ENCODE measurements at regions not wholly inside any gene's neighbourhood (a gene's known extent, or its start where the extent isn't known, plus 50 kb on each side); places are given as distances from the start of the nearest gene placed in this dataset.

DNA sequence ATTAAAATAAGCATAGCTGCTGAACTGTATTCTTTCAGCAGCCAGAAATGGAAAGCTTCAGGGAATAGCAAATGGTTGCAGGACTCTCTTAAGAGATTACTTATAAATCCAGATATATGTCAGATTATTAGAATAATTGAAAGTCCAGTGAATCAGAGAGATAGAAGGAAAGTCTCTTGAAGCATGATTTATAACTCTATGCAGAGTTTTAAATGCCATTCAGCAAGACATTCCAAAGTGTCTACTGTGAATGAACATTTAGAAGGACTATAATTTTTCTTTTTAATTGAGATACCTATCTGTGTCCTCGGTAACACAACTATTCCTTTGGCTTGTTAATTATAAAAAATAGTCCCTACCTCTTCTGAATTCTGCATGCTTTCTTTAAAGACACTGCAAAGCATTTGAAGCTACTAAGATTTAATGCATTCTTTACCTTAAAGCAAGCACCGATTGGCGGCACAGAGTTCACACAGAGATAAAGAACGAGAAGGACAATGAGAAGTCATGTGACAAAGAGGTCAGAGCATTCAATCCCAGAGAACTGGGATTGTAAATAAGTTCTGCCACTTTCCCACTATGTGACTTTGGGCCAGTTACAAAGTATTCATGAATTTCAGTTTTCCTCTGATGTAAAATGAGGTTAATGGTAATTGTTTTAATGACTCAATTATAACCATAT, 371.0 kb upstream of the ATP2B1 start:
- Histone ChIP-seq H3K27ac (no peak overlapping the region), H3K36me3 (no peaks in the 10 kb centered on the region), H3K4me3 (replicated peaks in 1 of 3) (no peak overlapping the region), H3K4me1 (no peaks in the 10 kb centered on the region), H3K9me3 (no peaks in the 10 kb centered on the region), H3K27me3 (no peaks in the 10 kb centered on the region)
- WGBS, 2 donors, result 74 to 79% methylated on average over 4 of the region's 4 CpGs
- TF ChIP-seq, protein P1, sequence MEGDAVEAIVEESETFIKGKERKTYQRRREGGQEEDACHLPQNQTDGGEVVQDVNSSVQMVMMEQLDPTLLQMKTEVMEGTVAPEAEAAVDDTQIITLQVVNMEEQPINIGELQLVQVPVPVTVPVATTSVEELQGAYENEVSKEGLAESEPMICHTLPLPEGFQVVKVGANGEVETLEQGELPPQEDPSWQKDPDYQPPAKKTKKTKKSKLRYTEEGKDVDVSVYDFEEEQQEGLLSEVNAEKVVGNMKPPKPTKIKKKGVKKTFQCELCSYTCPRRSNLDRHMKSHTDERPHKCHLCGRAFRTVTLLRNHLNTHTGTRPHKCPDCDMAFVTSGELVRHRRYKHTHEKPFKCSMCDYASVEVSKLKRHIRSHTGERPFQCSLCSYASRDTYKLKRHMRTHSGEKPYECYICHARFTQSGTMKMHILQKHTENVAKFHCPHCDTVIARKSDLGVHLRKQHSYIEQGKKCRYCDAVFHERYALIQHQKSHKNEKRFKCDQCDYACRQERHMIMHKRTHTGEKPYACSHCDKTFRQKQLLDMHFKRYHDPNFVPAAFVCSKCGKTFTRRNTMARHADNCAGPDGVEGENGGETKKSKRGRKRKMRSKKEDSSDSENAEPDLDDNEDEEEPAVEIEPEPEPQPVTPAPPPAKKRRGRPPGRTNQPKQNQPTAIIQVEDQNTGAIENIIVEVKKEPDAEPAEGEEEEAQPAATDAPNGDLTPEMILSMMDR (IDR thresholded peaks at IDR 0.05), result no peak
- TF ChIP-seq POLR2A (IDR thresholded peaks at IDR 0.05), result no peak
- DNase-seq, result no peak
- intact Hi-C loops (cut with DNase I), result no loop called here

DNA sequence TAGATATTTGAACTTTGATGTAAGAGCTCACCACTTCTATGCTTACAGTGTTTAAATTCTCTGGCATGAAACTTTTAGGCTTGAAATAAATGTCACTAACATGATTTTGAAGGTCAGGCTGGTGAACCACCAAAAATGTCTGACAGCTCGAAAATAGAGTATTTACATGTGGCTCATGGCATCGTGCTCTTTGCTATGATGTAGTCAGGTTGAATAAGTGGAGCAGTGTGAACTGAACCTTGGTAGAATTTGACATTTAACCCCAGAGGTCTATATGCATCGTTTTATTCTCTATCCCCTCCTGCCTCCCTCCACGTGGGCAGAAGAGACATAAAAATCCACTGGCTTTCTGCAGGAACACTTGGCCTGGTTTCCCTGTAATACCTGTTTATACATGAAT, 369.7 kb upstream of the ATP2B1 start:
- TF ChIP-seq POLR2A (IDR thresholded peaks at IDR 0.05), result no peak
- TF ChIP-seq, protein P1 (IDR thresholded peaks at IDR 0.05), result no peak
- H3K27me3 ChIP-seq, result no peaks in the 10 kb centered on the region
- intact Hi-C loops (cut with DNase I), result no loop called here
- H3K4me3 ChIP-seq (replicated peaks in 1 of 3), result no peak overlapping the region
- 77 to 86% methylated on average over 4 of the region's 4 CpGs for WGBS, 2 donors
- no peak overlapping the region for H3K27ac ChIP-seq
- no peaks in the 10 kb centered on the region for H3K4me1 ChIP-seq
- H3K36me3 ChIP-seq, result no peaks in the 10 kb centered on the region
- DNase-seq, result no peak
- H3K9me3 ChIP-seq, result no peaks in the 10 kb centered on the region

DNA sequence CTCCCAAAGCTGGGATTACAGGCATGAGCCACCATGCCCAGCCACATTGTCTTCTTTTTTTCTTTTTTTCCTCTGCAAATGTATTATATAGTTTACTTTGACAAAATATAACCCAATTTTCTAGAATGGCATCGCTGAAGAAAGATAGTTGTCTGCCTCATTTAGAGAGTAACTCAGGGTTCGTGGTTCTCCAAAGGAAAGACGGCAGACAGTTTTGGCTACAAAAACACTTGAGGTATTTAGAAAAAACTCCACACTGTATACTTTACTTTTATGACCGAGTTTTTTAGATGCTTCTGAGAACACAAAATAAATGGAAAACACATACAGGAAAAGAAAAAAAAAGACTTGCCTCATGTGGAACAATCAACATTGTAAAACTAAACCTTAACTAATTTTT, 369.1 kb upstream of the ATP2B1 start:
- no peaks in the 10 kb centered on the region for H3K4me1 ChIP-seq
- 63 to 70% methylated on average over 4 of the region's 4 CpGs for WGBS, 2 donors
- no peaks in the 10 kb centered on the region for H3K9me3 ChIP-seq
- no peak for TF ChIP-seq POLR2A (IDR thresholded peaks at IDR 0.05)
- TF ChIP-seq, protein P1 (IDR thresholded peaks at IDR 0.05), result no peak
- no peak overlapping the region for H3K4me3 ChIP-seq (replicated peaks in 1 of 3)
- intact Hi-C loops (cut with DNase I), result no loop called here
- no peaks in the 10 kb centered on the region for H3K27me3 ChIP-seq
- no peak for DNase-seq
- no peaks in the 10 kb centered on the region for H3K36me3 ChIP-seq
- H3K27ac ChIP-seq, result no peak overlapping the region

DNA sequence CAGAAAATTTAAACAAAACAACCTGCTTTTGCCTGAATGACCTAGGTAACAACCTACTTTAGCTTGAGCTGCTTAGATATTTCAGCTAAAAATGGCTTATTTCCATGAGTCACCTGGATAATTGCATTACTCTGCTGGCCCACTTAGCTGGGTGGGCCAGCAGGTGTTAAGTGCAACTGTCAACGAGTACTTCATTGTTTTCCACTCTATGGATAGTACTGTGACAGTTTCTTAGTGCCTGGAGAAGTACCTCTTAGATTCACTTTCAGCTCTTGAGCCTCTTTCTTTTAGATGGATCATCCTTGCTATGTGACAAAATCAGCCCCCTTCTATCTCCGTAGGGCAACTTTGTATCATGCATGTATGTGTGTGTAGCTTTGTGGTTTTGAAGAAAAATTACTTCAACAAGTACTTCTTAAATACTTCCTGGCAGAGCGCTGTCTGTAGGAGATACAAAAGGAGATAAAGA, 368.2 kb upstream of the ATP2B1 start:
- Histone ChIP-seq H3K4me1 (no peaks in the 10 kb centered on the region), H3K36me3 (no peaks in the 10 kb centered on the region), H3K9me3 (no peaks in the 10 kb centered on the region), H3K27me3 (no peaks in the 10 kb centered on the region), H3K4me3 (replicated peaks in 1 of 3) (no peak overlapping the region), H3K27ac (no peak overlapping the region)
- 50 to 55% methylated on average over 3 of the region's 3 CpGs for WGBS, 2 donors
- intact Hi-C loops (cut with DNase I), result no loop called here
- no peak for DNase-seq
- no peak for TF ChIP-seq POLR2A (IDR thresholded peaks at IDR 0.05)
- TF ChIP-seq, protein P1 (IDR thresholded peaks at IDR 0.05), result no peak

DNA sequence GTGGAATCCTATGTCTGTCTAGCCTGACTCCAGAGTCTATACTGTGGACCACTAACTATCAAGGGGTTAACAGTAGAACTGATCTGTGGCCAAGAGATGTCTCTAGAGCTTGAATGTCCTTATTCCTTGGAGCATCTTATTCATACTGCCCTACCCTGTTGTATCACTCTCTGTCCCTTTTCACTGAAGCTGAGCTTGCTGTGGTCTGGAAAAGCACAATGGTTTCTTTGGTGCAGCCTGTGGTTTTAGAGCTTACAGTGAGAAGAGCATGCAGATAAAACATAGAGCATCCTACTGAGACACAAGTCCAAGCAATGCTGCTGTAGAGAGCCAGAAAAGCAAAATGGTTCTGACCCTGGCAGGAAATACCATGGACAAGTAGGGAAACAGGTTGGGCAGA, 367.0 kb upstream of the ATP2B1 start:
- no peak overlapping the region for H3K27ac ChIP-seq
- intact Hi-C loops (cut with DNase I), result no loop called here

More for the DNA sequence above, 367.0 kb upstream of the ATP2B1 start:
- TF ChIP-seq, protein P1 (IDR thresholded peaks at IDR 0.05), result no peak
- no peak for TF ChIP-seq POLR2A (IDR thresholded peaks at IDR 0.05)
- Histone ChIP-seq H3K4me3 (replicated peaks in 1 of 3) (no peak overlapping the region), H3K4me1 (no peaks in the 10 kb centered on the region), H3K36me3 (no peaks in the 10 kb centered on the region), H3K27me3 (no peaks in the 10 kb centered on the region), H3K9me3 (no peaks in the 10 kb centered on the region)
- DNase-seq, result no peak

Data from thyroid gland (tissue), 4 donors.